CD4-positive, alpha-beta T cell treated with Interferon gamma for 1 hour (primary cell): ENCODE measurements at regions not wholly inside any gene's neighbourhood (a gene's known extent, or its start where the extent isn't known, plus 50 kb on each side); places are given as distances from the start of the nearest gene placed in this dataset.

Experiments used
- DNase-seq: peaks from one replicate; pipeline ENCODE4 v3.0.0-alpha.2; 2020

- DNase-seq, result no peak
Observed at GRCh38 chr4:79528241-79528706, 120.2 kb upstream of the GK2 start.

GRCh38 chr4:79526641-79527565, 118.9 kb upstream of the GK2 start:
- DNase-seq, result no peak

GRCh38 chr4:79516114-79516513, 108.1 kb upstream of the GK2 start:
- DNase-seq, result no peak

GRCh38 chr4:79514621-79515329, 106.7 kb upstream of the GK2 start:
- DNase-seq, result no peak

GRCh38 chr4:79513576-79513975, 105.5 kb upstream of the GK2 start:
- no peak for DNase-seq

- DNase-seq, result no peak
Observed at GRCh38 chr4:79512363-79512762, 104.3 kb upstream of the GK2 start.

GRCh38 chr4:79502081-79502480, 94.1 kb upstream of the GK2 start:
- no peak for DNase-seq

GRCh38 chr4:79498282-79498681, 90.3 kb upstream of the GK2 start:
- no peak for DNase-seq

- no peak for DNase-seq
Observed at GRCh38 chr4:79497001-79497400, 89.0 kb upstream of the GK2 start.

GRCh38 chr4:79495447-79495846, 87.4 kb upstream of the GK2 start:
- DNase-seq, result no peak

GRCh38 chr4:79492148-79492547, 84.1 kb upstream of the GK2 start:
- no peak for DNase-seq

GRCh38 chr4:79489506-79489905, 81.5 kb upstream of the GK2 start:
- no peak for DNase-seq

GRCh38 chr4:79476196-79476595, 68.2 kb upstream of the GK2 start:
- no peak for DNase-seq

GRCh38 chr4:79473439-79473724, 65.4 kb upstream of the GK2 start:
- DNase-seq, result no peak

- DNase-seq, result no peak
Observed at GRCh38 chr4:79472693-79473438, 64.8 kb upstream of the GK2 start.

- no peak for DNase-seq
Observed at GRCh38 chr4:79472036-79472435, 64.0 kb upstream of the GK2 start.

- no peak for DNase-seq
Observed at GRCh38 chr4:79471309-79471708, 63.3 kb upstream of the GK2 start.

GRCh38 chr4:79467246-79467932, 59.4 kb upstream of the GK2 start:
- no peak for DNase-seq

GRCh38 chr4:79466621-79467020, 58.6 kb upstream of the GK2 start:
- no peak for DNase-seq
